ENCODE measurements at regions not wholly inside any gene's neighbourhood (a gene's known extent, or its start where the extent isn't known, plus 50 kb on each side); places are given as distances from the start of the nearest gene placed in this dataset.

GRCh38 chr16:55116165-55116920, 185.7 kb downstream of the IRX5 start:
- no peak for TF ChIP-seq CTCF (conservative IDR thresholded peaks at IDR 0.05 in 1 of 2, IDR thresholded peaks at IDR 0.05 in 1 of 2; ENCODE audit: extremely low read depth in 1 of 2, insufficient read depth in 1 of 2, low read depth in 1 of 2, low read length in 2 of 2)
- TF ChIP-seq EZH2 (IDR thresholded peaks at IDR 0.05; ENCODE audit: borderline replicate concordance, low read length): no peak
